GM18498 (cell line): ENCODE measurements at regions not wholly inside any gene's neighbourhood (a gene's known extent, or its start where the extent isn't known, plus 50 kb on each side); places are given as distances from the start of the nearest gene placed in this dataset.
"Not testable (repeated sequence)": the region's sequence is repeated elsewhere in the genome, so short reads cannot be mapped to it uniquely, and the experiment has no call there.

ENCODE experiments used
- ATAC-seq: cut with Tn5 transposase; IDR thresholded peaks from one replicate; pipeline ENCODE4 v1.9.1; 2021; ENCODE audit warnings: mild to moderate bottlenecking, moderate library complexity; ENCODE audit not compliant: unreplicated experiment

DNA sequence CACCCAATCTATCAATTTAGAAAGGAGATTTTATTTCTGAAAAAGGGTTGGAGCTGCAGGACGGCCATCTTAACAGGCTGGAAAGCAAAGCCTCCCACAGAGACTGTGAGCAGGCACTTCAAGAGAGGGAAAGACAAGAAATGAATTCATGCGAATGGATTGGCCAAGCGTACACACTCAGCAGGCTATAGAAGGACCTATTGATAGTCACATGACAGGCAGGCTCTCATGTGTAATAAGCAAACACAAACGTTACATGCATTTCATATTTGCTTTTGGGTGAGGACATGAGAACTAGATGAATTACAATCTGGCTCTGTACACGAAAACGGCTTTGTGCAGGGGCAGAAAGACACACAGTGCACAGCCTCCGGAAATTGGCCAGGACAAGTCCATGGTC, 83.9 kb upstream of the GOLGA6L6 start:
- not testable (repeated sequence) for ATAC-seq

DNA sequence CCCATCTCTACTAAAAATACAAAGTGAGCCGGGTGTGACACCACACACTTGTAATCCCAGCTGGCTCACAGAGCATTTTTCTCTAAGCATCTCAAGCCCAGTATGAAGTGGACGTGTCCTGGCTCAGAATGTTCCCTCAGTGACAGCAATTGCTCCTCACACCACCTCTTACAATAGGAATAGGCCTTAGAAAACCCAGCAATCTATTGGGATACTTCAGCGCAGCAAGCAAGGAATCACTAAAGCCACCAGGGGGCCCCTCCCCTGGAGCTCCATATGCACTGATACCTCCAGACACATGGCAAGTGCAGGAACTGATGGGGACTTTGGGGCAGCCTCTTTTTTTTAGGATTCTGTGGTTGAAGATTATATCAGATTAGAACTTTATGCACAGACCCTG, 82.5 kb upstream of the GOLGA6L6 start:
- not testable (repeated sequence) for ATAC-seq

DNA sequence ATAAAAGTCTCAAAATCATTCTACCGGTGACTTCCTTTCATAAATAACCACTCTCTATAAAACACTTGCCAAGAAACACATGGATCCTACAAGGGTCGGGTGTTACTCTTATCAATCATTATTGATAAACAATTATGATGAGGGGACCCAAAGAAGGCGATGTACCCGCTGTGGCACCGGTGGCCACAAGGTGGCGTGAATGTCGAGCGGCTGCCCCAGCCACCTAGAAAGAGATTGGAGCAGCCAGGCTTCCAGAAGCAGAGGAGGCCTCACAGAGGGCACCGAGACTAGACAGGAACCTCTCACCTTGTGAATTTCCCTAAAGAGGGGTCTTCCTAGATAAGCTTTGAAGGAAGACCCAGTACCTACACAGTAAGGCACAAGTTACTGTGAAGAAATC, 80.5 kb upstream of the GOLGA6L6 start:
- not testable (repeated sequence) for ATAC-seq

DNA sequence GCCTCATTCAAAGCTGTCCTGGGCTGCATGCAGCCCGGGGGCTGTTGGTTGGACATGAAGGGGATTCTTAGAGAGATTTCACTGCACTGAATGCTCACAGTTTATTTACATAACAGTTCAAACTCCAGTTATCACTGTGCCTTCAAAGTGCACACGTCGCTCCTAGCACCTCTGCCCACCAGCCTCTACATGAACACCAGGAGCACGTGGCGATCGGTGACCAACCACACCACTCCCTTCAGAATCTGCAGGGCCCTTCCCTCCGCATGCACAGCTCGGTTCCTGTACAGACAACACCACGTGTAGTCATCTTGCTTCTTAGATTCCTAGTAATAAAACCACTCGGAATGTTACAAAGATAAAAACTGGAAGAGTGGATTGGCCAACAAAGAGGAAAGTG, 72.9 kb upstream of the GOLGA6L6 start:
- not testable (repeated sequence) for ATAC-seq

DNA sequence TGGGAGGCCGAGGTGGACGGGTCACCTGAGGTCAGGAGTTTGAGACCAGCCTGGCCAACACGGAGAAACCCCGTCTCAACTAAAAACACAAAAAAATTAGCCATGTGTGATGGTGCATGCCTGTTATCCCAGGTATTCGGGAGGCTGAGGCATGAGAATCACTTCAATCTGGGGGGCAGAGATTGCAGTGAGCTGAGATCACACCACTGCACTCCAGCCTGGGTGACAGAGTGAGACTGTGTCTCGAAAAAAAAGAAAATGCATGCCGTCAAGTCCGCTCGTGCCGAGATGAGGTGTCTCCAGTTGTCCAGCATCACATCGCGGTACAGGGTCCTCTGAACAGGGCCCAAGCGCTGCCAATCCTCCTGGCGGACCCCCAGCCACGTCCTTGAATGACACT, 71.2 kb upstream of the GOLGA6L6 start:
- ATAC-seq = not testable (repeated sequence)

DNA sequence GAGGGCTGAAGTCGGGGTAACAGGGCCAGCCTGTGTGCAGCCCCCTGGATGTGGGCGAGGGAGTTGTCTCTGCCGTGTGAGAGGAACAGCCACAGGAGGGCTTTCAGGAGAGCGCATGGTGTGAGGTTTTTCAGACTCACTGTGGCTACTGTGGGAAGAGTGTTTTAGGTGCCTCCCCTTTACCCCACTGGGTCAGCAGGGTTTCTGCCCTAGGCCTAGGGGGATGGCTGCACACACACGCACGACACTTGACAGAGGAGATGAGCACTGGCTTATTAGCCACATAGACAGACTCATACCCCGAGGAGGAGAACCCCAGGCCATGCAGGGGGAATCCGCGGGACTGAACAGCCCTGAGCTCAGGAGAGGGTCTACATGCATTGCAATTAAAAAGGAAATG, 70.8 kb upstream of the GOLGA6L6 start:
- ATAC-seq = not testable (repeated sequence)

DNA sequence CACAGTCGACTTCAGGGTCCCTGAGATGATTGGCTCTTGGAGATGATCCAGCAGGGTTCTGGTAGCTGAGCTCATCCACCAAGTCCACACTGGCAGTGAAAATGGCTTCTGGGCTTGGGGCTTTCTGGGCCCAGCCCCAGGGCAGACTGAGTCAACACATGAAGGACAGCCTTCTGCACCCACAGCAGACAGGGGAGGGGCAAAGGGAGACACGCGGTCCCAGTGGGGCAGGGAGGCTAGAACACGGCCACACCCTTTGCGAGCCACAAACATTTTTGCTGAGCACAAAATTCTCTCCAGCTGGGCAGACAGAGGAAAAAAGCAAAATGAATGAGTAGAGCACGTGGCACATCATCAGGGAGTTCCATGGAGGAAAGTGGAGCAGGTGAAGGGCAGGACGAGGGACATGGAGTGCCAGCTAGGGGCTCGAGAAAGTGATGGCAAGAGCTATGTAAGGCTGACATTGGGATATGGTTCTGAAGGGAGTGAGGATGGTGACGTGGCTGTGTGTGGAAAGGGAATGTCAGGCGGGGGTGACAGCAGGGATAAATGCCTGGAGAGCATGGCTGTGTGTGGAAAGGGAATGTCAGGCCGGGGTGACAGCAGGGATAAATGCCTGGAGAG, 70.2 kb upstream of the GOLGA6L6 start:
- not testable (repeated sequence) for ATAC-seq

DNA sequence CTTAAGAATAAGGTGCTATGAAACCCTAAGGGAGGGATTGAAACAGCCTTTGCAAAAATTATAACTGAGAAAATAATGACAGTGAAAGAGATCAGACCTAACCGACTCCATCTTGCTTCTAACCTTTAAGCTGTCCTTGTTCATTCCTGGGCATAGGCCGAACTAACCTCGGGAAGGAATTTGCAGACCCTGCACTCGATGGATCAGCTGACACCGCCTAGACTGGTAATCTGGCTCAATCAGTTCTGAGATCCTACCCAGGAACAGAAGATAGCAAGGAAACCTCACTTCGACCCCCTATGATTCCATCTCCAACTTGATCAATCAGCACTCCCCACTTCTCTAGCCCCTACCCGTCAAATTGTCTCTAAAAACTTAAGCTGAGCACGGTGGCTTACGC, 66.6 kb upstream of the GOLGA6L6 start:
- ATAC-seq = not testable (repeated sequence)

DNA sequence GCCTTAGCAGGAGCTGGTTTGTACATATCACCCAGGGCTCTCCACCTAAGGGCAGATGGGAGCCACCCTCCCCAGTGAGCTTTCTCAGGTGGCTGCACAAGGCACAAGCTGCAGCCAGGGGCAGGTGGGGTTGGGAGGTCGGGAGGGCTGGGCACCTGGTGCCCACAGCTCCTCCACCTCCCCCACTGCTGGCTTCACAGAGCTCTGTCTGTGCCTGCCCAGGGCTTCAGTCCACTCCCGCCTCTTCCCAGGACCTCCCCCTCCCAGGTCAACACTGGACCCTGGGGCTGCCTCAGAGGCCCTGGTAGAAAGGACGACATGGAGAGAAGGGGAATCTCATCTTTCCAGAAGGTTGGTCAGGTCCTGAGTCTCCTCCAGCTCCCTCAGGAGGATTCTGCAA, 55.6 kb upstream of the GOLGA6L6 start:
- not testable (repeated sequence) for ATAC-seq

DNA sequence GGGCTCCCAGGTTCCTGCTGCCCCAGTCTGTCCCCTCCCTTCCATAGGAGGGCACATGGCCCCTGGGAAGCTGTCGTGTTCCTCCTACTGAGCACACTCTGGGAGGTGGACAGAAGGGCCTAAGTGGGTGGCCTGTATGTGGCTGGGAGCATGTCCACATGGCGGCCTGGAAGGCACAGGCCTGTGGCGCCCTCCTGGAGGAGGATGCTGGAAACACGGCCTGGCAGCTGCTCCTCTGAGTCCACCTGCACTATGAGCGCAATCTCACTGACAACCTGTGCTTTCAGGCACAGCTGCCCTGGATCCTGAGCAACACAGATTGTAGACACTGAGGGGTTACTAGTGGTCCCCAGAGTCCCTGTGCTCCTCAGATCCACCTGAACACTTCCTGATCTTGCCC, 52.6 kb upstream of the GOLGA6L6 start:
- ATAC-seq = not testable (repeated sequence)

DNA sequence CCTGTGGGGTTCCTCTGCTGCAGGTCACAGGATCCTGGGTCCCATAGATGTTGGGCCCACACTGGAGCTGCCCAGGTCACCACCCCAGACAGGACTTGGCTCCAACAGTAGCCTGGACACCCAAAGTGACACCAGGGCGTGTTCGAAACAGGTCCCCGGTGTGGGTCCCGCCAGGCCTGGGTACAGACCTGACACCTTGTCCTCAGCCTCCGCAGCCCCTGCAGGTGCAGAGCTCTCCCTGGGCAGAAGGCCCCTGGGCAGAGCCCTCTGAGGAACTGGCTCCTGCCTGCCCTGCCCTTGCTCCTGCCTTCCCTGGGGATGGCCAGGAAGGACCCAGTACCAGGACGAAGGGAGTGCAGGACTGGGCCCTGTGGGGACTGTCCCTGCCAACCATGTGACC, 50.3 kb upstream of the GOLGA6L6 start:
- not testable (repeated sequence) for ATAC-seq
